Gastroesophageal sphincter (tissue), 4 donors: ENCODE measurements at regions not wholly inside any gene's neighbourhood (a gene's known extent, or its start where the extent isn't known, plus 50 kb on each side); places are given as distances from the start of the nearest gene placed in this dataset.

Experiments used
- ATAC-seq: fragments of 150-250 bp; one replicate; pipeline ENCODE4 v1.9.1; 2016; ENCODE audit warnings: mild to moderate bottlenecking, moderate library complexity
- H3K27ac ChIP-seq, 4 donors: fragments of 200-600 bp; sonication (generic) in 3 of 4; 1 replicate in 3 of 4; 2 replicates in 1 of 4; pipeline ENCODE4 v1.5.1; 2016 to 2019
- H3K27me3 ChIP-seq: fragments of 200-600 bp; sonication (generic); one replicate; pipeline ENCODE4 v1.5.1; 2019
- H3K36me3 ChIP-seq, 2 donors: fragments of 200-600 bp; sonication (generic); one replicate each; pipeline ENCODE4 v1.5.1; 2019; ENCODE audit warnings: control low read depth in 1 of 2
- H3K4me1 ChIP-seq, 3 donors: fragments of 200-600 bp; sonication (generic); 1 replicate in 2 of 3; 2 replicates in 1 of 3; pipeline ENCODE4 v1.5.1; 2016 to 2019; ENCODE audit warnings: control low read depth in 2 of 3
- H3K4me3 ChIP-seq, 2 donors: fragments of 200-600 bp; sonication (generic); one replicate each; pipeline ENCODE4 v1.5.1; 2019; ENCODE audit warnings: mild to moderate bottlenecking in 1 of 2, moderate library complexity in 1 of 2
- H3K9me3 ChIP-seq, 3 donors: fragments of 200-600 bp; sonication (generic); one replicate each; pipeline ENCODE4 v1.5.1; 2017 to 2019; ENCODE audit warnings: control low read depth in 2 of 3
- CTCF ChIP-seq, 4 experiments: fragments of 200-600 bp in 2 of 4; fragments of 450-650 bp in 2 of 4; sonication (generic) in 1 of 4; IDR thresholded peaks; one replicate each; pipeline ENCODE4 v1.5.1; 2017 to 2019; ENCODE audit warnings: antibody characterized with exemption in 4 of 4, mild to moderate bottlenecking in 2 of 4, moderate library complexity in 2 of 4
- EP300 ChIP-seq: sonication (generic); formaldehyde crosslinking; IDR thresholded peaks from one replicate; pipeline ENCODE4 v1.6.1; 2017; ENCODE audit warnings: antibody characterized with exemption, mild to moderate bottlenecking
- POLR2A ChIP-seq, 2 donors: fragments of 450-650 bp; IDR thresholded peaks; one replicate each; pipeline ENCODE4 v1.6.1; 2017; ENCODE audit warnings: antibody characterized with exemption in 2 of 2, mild to moderate bottlenecking in 2 of 2, moderate library complexity in 1 of 2
- POLR2AphosphoS5 ChIP-seq: sonication (generic); formaldehyde crosslinking; IDR thresholded peaks from one replicate; pipeline ENCODE4 v1.6.1; 2017; ENCODE audit warnings: antibody characterized with exemption
- WGBS, 2 donors: methylation state at CpG; one replicate each; pipeline ENCODE4 v1.1.5; 2018; ENCODE audit warnings: low coverage in 1 of 2; 5-methylcytosine and 5-hydroxymethylcytosine counted together

- no peaks in the 10 kb centered on the region for H3K9me3 ChIP-seq
- TF ChIP-seq POLR2AphosphoS5 = no peak
- no peak for TF ChIP-seq POLR2A (IDR thresholded peaks at IDR 0.05)
- no peak for TF ChIP-seq EP300
- no peak for TF ChIP-seq CTCF (IDR thresholded peaks at IDR 0.05)
- no peak for ATAC-seq
- H3K4me3 ChIP-seq = no peak overlapping the region
- no peaks in the 10 kb centered on the region for H3K36me3 ChIP-seq
- no peak overlapping the region for H3K27ac ChIP-seq
- peaks cover 15% of the 10 kb centered on the region for H3K27me3 ChIP-seq
- no peaks in the 10 kb centered on the region for H3K4me1 ChIP-seq
- 67 to 70% methylated on average over 2 of the region's 4 CpGs for WGBS, 2 donors
These were observed 240.7 kb downstream of the UQCRFS1 start for GRCh38 chr19:28972058-28972852.

- H3K4me3 ChIP-seq = no peak overlapping the region
- WGBS, 2 donors = 75 to 100% methylated on average over 1 to 2 of the region's 2 CpGs
- ATAC-seq = no peak
- H3K27ac ChIP-seq = no peak overlapping the region
- TF ChIP-seq EP300 (no peak), POLR2A (IDR thresholded peaks at IDR 0.05) (no peak)
- H3K36me3 ChIP-seq = no peaks in the 10 kb centered on the region
- H3K4me1 ChIP-seq = no peaks in the 10 kb centered on the region
- no peaks in the 10 kb centered on the region for H3K9me3 ChIP-seq
- peaks cover 9% of the 10 kb centered on the region for H3K27me3 ChIP-seq
These were observed 241.4 kb downstream of the UQCRFS1 start for GRCh38 chr19:28971513-28971912.

DNA sequence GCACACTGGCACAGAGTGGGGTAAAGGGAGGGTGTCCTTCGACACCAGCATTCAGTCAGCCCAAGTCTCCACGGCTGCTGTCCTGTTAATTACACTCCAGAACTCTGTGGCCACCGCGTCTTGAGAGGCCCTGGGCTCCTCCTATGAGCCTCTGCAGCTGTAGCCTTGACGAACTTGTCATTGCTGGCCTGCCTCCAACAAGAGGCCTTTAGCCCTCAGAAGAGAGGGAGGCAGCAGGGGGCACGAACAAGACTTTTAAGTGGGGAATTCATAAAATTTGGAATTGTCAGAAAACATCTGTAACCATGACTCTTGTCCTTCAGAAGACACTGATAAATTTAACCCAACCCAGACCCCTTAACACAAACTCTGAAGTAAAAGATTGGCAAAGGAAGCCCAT is 241.9 kb downstream of the UQCRFS1 start:
- Histone ChIP-seq H3K9me3 (no peaks in the 10 kb centered on the region), H3K27me3 (peaks cover 8% of the 10 kb centered on the region), H3K27ac (no peak overlapping the region), H3K4me1 (no peaks in the 10 kb centered on the region), H3K4me3 (no peak overlapping the region), H3K36me3 (no peaks in the 10 kb centered on the region)
- no peak for TF ChIP-seq POLR2AphosphoS5
- no peak for TF ChIP-seq CTCF (IDR thresholded peaks at IDR 0.05)
- no peak for TF ChIP-seq EP300
- no peak for TF ChIP-seq POLR2A (IDR thresholded peaks at IDR 0.05)
- WGBS, 2 donors = 29 to 53% methylated on average over 2 to 4 of the region's 6 CpGs
- ATAC-seq = no peak

GRCh38 chr19:28968721-28969120 is 244.2 kb downstream of the UQCRFS1 start:
- TF ChIP-seq POLR2A (IDR thresholded peaks at IDR 0.05) = no peak
- no peak for TF ChIP-seq POLR2AphosphoS5
- no peak for TF ChIP-seq CTCF (IDR thresholded peaks at IDR 0.05)
- TF ChIP-seq EP300 = no peak
- Histone ChIP-seq H3K9me3 (no peaks in the 10 kb centered on the region), H3K27me3 (peaks cover 8% of the 10 kb centered on the region), H3K36me3 (no peaks in the 10 kb centered on the region), H3K4me1 (no peaks in the 10 kb centered on the region), H3K27ac (no peak overlapping the region), H3K4me3 (no peak overlapping the region)
- WGBS, 2 donors = no CpG with 5 or more reads among the region's 2 CpGs
- ATAC-seq = no peak

- TF ChIP-seq EP300 = no peak
- no peak for TF ChIP-seq POLR2A (IDR thresholded peaks at IDR 0.05)
- no peak for TF ChIP-seq POLR2AphosphoS5
- no peak for TF ChIP-seq CTCF (IDR thresholded peaks at IDR 0.05)
- ATAC-seq = no peak
- Histone ChIP-seq H3K36me3 (no peaks in the 10 kb centered on the region), H3K27ac (no peak overlapping the region), H3K4me3 (no peak overlapping the region), H3K9me3 (no peaks in the 10 kb centered on the region), H3K27me3 (peaks cover 4% of the 10 kb centered on the region), H3K4me1 (no peaks in the 10 kb centered on the region)
- 22 to 47% methylated on average over 8 of the region's 8 CpGs for WGBS, 2 donors
These were observed 246.1 kb downstream of the UQCRFS1 start for GRCh38 chr19:28966737-28967399.
